IMR-90 (cell line): ENCODE measurements at regions not wholly inside any gene's neighbourhood (a gene's known extent, or its start where the extent isn't known, plus 50 kb on each side); places are given as distances from the start of the nearest gene placed in this dataset.

Experiments
- CTCF ChIP-seq: conservative IDR thresholded peaks from 2 replicates; pipeline ENCODE4 v1.5.1; 2012; ENCODE audit warnings: mild to moderate bottlenecking, low read depth, low read length, improper control_type of control experiment
- ELK1 ChIP-seq: fragments of 150-350 bp; IDR thresholded peaks from 2 replicates; pipeline ENCODE4 v1.6.1; 2016; ENCODE audit warnings: low read depth, mild to moderate bottlenecking, low read length, moderate library complexity, borderline replicate concordance
- FOS ChIP-seq: fragments of 150-350 bp; IDR thresholded peaks from 2 replicates; pipeline ENCODE4 v1.6.1; 2016; ENCODE audit warnings: low read depth, low read length
- MAFK ChIP-seq: IDR thresholded peaks from 2 replicates; pipeline ENCODE4 v1.6.1; 2012; ENCODE audit warnings: low read depth, low read length, improper control_type of control experiment
- MAZ ChIP-seq: IDR thresholded peaks from 2 replicates; pipeline ENCODE4 v1.6.1; 2012; ENCODE audit warnings: low read depth, mild to moderate bottlenecking, low read length, improper control_type of control experiment, moderate library complexity, borderline replicate concordance
- MXI1 ChIP-seq: IDR thresholded peaks from 2 replicates; pipeline ENCODE4 v1.6.1; 2012; ENCODE audit warnings: low read depth, mild to moderate bottlenecking, low read length, moderate library complexity, borderline replicate concordance
- NFE2L2 ChIP-seq: fragments of 150-350 bp; IDR thresholded peaks from 2 replicates; pipeline ENCODE4 v1.6.1; 2016; ENCODE audit warnings: low read depth, mild to moderate bottlenecking, low read length
- POLR2A ChIP-seq: IDR thresholded peaks from 2 replicates; pipeline ENCODE4 v1.6.1; 2012; ENCODE audit warnings: mild to moderate bottlenecking, low read depth, low read length
- RAD21 ChIP-seq: IDR thresholded peaks from 2 replicates; pipeline ENCODE4 v1.6.1; 2012; ENCODE audit warnings: low read length, improper control_type of control experiment
- RCOR1 ChIP-seq: IDR thresholded peaks from 2 replicates; pipeline ENCODE4 v1.6.1; 2012; ENCODE audit warnings: mild to moderate bottlenecking, low read length, improper control_type of control experiment; ENCODE audit not compliant: insufficient replicate concordance
- SMC3 ChIP-seq: fragments of 150-350 bp; IDR thresholded peaks from 2 replicates; pipeline ENCODE4 v1.6.1; 2016; ENCODE audit warnings: low read depth, mild to moderate bottlenecking, antibody characterized with exemption, low read length, moderate library complexity

GRCh38 chr2:60075048-60075447 is 478.4 kb downstream of the BCL11A start:
- TF ChIP-seq CTCF (no peak), NFE2L2 (no peak), MXI1 (no peak), ELK1 (no peak), POLR2A (no peak), MAZ (no peak), MAFK (no peak), FOS (no peak), RCOR1 (no peak), SMC3 (no peak), RAD21 (no peak)
